ENCODE measurements at regions not wholly inside any gene's neighbourhood (a gene's known extent, or its start where the extent isn't known, plus 50 kb on each side); places are given as distances from the start of the nearest gene placed in this dataset.

- no peak for TF ChIP-seq CTCF (IDR thresholded peaks at IDR 0.05; ENCODE audit: insufficient read depth, low read depth, low read length)
- no peak for DNase-seq (ENCODE audit: low read depth)
- H3K4me3 ChIP-seq (ENCODE audit: low read depth, low read length), result no peak overlapping the region
These were observed 136.0 kb upstream of the AHI1 start for GRCh38 chr6:135633573-135633972.

GRCh38 chr6:135637701-135638100 is 140.2 kb upstream of the AHI1 start:
- no peak for DNase-seq (ENCODE audit: low read depth)
- H3K4me3 ChIP-seq (ENCODE audit: low read depth, low read length), result no peak overlapping the region

GRCh38 chr6:135638108-135638507 is 140.6 kb upstream of the AHI1 start:
- no peak for DNase-seq (ENCODE audit: low read depth)
- H3K4me3 ChIP-seq (ENCODE audit: low read depth, low read length), result no peak overlapping the region
- TF ChIP-seq CTCF (IDR thresholded peaks at IDR 0.05; ENCODE audit: insufficient read depth, low read depth, low read length), result no peak

More at GRCh38 chr6:135637701-135638100, 140.2 kb upstream of the AHI1 start:
- no peak for TF ChIP-seq CTCF (IDR thresholded peaks at IDR 0.05; ENCODE audit: insufficient read depth, low read depth, low read length)

GRCh38 chr6:135640048-135640447 is 142.5 kb upstream of the AHI1 start:
- no peak for DNase-seq (ENCODE audit: low read depth)
- no peak overlapping the region for H3K4me3 ChIP-seq (ENCODE audit: low read depth, low read length)
- TF ChIP-seq CTCF (IDR thresholded peaks at IDR 0.05; ENCODE audit: insufficient read depth, low read depth, low read length), result no peak

- no peak for TF ChIP-seq CTCF (IDR thresholded peaks at IDR 0.05; ENCODE audit: insufficient read depth, low read depth, low read length)
- no peak for DNase-seq (ENCODE audit: low read depth)
- H3K4me3 ChIP-seq (ENCODE audit: low read depth, low read length), result no peak overlapping the region
These were observed 143.0 kb upstream of the AHI1 start for GRCh38 chr6:135640449-135641111.

GRCh38 chr6:135642912-135643311 is 145.4 kb upstream of the AHI1 start:
- no peak for DNase-seq (ENCODE audit: low read depth)
- TF ChIP-seq CTCF (IDR thresholded peaks at IDR 0.05; ENCODE audit: insufficient read depth, low read depth, low read length), result no peak
- H3K4me3 ChIP-seq (ENCODE audit: low read depth, low read length), result no peak overlapping the region

GRCh38 chr6:135644394-135644793 is 146.9 kb upstream of the AHI1 start:
- no peak overlapping the region for H3K4me3 ChIP-seq (ENCODE audit: low read depth, low read length)
- TF ChIP-seq CTCF (IDR thresholded peaks at IDR 0.05; ENCODE audit: insufficient read depth, low read depth, low read length), result no peak
- no peak for DNase-seq (ENCODE audit: low read depth)

Data from fibroblast of villous mesenchyme (primary cell).